Osteocyte (in vitro differentiated cells): ENCODE measurements at regions not wholly inside any gene's neighbourhood (a gene's known extent, or its start where the extent isn't known, plus 50 kb on each side); places are given as distances from the start of the nearest gene placed in this dataset.
A peak's percentile ranks its signal among the peaks of the same experiment; 100 is the strongest.

ENCODE experiments used
- DNase-seq: peaks from one replicate; pipeline ENCODE4 v3.0.0; 2021; ENCODE audit warnings: mixed read lengths; ENCODE audit not compliant: unreplicated experiment; ENCODE audit errors: extremely low spot score
- H3K27ac Mint-ChIP-seq: one replicate; pipeline ENCODE4 v1.8.0; 2021; ENCODE audit warnings: mild to moderate bottlenecking, mixed read lengths; ENCODE audit not compliant: unreplicated experiment
- H3K27me3 Mint-ChIP-seq: one replicate; pipeline ENCODE4 v1.8.0; 2021; ENCODE audit warnings: mixed read lengths; ENCODE audit not compliant: unreplicated experiment
- H3K36me3 Mint-ChIP-seq: one replicate; pipeline ENCODE4 v1.8.0; 2021; ENCODE audit warnings: mixed read lengths; ENCODE audit not compliant: unreplicated experiment
- H3K4me1 Mint-ChIP-seq: one replicate; pipeline ENCODE4 v1.8.0; 2021; ENCODE audit warnings: mixed read lengths; ENCODE audit not compliant: unreplicated experiment
- H3K4me3 Mint-ChIP-seq: one replicate; pipeline ENCODE4 v1.8.0; 2021; ENCODE audit warnings: mild to moderate bottlenecking, moderate library complexity, mixed read lengths; ENCODE audit not compliant: unreplicated experiment
- H3K9me3 Mint-ChIP-seq: one replicate; pipeline ENCODE4 v1.8.0; 2021; ENCODE audit warnings: mixed read lengths; ENCODE audit not compliant: unreplicated experiment
- TF ChIP-seq, protein P1 (sequence below): fragments of 200-600 bp; sonication (generic); IDR thresholded peaks from 2 replicates; pipeline ENCODE4 v1.5.0; 2021; ENCODE audit warnings: antibody characterized with exemption, mild to moderate bottlenecking, moderate library complexity

DNA sequence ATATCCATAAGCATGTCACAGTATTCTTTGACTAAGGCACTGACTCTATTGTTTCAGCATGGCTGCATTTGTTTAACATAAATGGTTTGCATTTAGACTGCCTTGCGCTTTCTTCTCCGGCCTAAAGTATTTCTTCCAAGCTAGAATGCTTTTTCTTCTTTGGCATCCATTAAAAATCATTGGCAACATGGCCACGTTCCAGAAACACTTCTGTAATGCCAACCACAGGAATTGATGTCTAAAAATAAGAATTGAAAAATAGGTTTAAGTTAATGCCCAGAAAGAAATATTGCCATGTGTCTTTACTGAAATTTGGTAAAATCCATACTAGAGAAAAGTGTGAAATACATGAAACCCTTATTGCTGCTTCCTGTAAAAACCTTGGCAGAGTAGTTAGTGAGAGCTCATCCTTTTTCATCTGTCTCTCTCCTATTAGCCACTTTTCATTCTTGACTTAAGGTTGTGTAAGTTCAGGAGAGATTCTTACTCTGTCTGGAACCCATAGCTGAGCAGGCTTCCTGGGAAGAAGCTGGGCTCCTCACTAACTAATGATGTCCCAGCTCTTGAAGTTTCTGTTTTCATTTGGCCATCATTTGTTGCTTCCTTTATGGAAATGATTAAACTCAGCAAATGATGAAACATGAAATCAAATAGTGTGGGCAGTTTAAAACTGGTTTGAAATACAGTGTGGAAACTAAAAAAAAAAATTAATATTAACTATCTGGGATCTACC lies 58.2 kb upstream of the RPS23 start:
- TF ChIP-seq, protein P1, sequence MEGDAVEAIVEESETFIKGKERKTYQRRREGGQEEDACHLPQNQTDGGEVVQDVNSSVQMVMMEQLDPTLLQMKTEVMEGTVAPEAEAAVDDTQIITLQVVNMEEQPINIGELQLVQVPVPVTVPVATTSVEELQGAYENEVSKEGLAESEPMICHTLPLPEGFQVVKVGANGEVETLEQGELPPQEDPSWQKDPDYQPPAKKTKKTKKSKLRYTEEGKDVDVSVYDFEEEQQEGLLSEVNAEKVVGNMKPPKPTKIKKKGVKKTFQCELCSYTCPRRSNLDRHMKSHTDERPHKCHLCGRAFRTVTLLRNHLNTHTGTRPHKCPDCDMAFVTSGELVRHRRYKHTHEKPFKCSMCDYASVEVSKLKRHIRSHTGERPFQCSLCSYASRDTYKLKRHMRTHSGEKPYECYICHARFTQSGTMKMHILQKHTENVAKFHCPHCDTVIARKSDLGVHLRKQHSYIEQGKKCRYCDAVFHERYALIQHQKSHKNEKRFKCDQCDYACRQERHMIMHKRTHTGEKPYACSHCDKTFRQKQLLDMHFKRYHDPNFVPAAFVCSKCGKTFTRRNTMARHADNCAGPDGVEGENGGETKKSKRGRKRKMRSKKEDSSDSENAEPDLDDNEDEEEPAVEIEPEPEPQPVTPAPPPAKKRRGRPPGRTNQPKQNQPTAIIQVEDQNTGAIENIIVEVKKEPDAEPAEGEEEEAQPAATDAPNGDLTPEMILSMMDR, result no peak
- Mint-ChIP-seq H3K4me1 (peaks cover 61% of the 10 kb centered on the region), H3K27ac (peak overlapping the region; percentile 73), H3K4me3 (no peak overlapping the region), H3K36me3 (no peaks in the 10 kb centered on the region), H3K27me3 (no peaks in the 10 kb centered on the region), H3K9me3 (no peaks in the 10 kb centered on the region)
- no peak for DNase-seq

DNA sequence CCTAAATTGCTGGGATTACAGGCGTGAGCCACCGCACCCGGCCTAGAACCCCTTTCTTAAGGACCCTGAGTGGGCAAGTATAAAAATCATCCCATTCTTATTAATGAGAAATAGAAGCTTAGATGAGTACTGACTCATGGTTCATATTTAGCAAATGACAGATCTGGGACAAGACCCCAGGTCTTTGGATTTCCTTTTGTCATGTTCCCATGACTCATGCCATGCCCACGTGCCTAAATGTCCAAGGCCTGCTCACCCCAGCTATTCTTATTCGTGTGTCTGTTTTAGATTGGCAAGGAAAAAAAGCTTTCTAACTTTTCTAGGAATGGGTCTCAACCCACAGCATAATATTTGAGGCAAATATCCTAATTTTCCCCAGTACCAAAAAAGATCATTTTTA lies 57.7 kb upstream of the RPS23 start:
- Mint-ChIP-seq H3K4me1 (peaks cover 62% of the 10 kb centered on the region), H3K27ac (peak overlapping the region; percentile 73), H3K9me3 (no peaks in the 10 kb centered on the region), H3K4me3 (no peak overlapping the region), H3K27me3 (no peaks in the 10 kb centered on the region), H3K36me3 (no peaks in the 10 kb centered on the region)
- TF ChIP-seq, protein P1, result no peak
- no peak for DNase-seq

DNA sequence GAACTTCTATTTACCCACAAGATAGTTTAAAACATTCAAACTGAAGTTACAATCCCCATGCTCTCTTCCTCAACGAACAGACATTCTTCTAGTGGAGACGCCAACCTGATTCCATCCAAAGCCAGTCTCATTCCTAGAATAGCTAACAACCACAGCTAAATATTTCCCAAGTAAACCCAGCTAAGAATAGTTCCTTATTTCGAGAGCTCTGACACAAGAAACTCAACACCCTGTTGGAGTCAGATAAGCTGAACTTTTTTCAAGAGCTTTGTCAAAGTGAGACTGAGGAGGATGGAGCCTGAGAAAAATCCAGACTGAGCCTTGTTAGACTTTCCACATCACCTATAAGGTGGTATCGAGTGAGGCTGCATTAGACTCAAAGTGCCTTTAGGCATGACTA lies 56.7 kb upstream of the RPS23 start:
- DNase-seq, result no peak
- peak overlapping the region; percentile 73 for H3K27ac Mint-ChIP-seq
- TF ChIP-seq, protein P1, result no peak
- H3K4me1 Mint-ChIP-seq, result peaks cover 56% of the 10 kb centered on the region
- H3K27me3 Mint-ChIP-seq, result no peaks in the 10 kb centered on the region
- no peaks in the 10 kb centered on the region for H3K36me3 Mint-ChIP-seq
- H3K4me3 Mint-ChIP-seq, result no peak overlapping the region
- H3K9me3 Mint-ChIP-seq, result no peaks in the 10 kb centered on the region

DNA sequence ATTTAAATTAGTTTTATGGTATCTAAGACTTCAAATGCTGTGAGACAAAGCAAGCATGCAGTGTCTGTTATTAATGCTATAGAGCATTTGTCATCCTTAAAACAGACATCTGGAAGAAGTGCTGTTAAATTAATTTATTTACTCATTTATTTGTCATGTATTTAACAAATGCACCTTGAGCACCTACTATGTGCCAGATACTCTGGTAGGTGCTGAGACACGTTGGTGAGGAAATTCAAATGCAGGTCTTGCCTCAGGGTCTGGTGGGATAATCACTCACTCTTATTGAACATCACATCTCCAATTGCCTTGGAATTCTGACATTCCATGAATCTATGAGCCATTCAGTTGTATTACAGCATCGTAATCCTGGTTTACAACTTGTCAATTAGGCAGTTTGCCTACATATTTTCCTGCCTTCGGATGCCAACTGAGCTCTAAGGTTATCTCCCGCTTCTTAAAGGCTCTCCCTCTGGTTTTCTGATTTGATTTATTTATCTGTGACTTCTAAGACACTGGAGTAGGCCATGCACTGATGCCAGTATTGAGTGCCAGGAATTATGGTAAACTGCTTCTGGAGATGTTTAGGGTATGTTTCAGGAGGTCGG lies 56.0 kb upstream of the RPS23 start:
- TF ChIP-seq, protein P1, result no peak
- H3K27ac Mint-ChIP-seq, result peak overlapping the region; percentile 73
- H3K27me3 Mint-ChIP-seq, result no peaks in the 10 kb centered on the region
- no peaks in the 10 kb centered on the region for H3K36me3 Mint-ChIP-seq
- peaks cover under 1% of the 10 kb centered on the region for H3K9me3 Mint-ChIP-seq
- H3K4me3 Mint-ChIP-seq, result no peak overlapping the region
- peaks cover 50% of the 10 kb centered on the region for H3K4me1 Mint-ChIP-seq
- no peak for DNase-seq

DNA sequence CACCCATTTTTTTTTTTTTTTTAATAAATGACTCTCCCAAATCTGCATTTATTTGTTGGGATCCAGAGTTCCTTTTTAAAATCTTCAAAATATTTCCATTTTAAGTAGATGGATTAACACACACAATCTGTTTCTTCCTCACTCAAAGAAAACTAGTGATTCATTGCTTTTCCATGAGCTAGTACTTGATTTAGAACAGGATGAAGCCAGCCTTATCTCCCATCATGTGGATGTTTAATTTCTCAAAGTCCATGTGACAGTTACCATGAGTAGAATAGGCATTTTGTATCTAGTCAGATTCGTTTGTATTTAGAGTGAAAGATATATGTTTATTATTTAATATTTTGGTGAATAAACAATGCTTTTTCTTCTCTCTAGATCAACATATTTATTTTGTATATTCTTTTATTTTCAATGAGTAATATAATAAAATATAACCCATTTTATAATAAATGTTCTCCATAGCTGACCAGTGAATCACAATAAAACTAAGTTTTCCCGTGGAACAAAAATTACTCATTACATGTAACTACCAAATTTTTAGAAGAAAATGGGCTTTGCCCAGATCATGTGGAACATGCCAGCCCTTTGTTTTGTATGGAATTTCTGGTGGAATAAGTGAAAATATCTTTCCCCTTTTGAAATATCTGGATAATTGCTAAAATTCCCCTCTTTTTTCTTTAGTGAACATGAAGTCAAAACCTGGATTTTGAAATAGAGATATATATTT lies 54.9 kb upstream of the RPS23 start:
- Mint-ChIP-seq H3K4me1 (peaks cover 44% of the 10 kb centered on the region), H3K27me3 (no peaks in the 10 kb centered on the region), H3K9me3 (peaks cover 11% of the 10 kb centered on the region), H3K4me3 (no peak overlapping the region), H3K36me3 (no peaks in the 10 kb centered on the region), H3K27ac (no peak overlapping the region)
- TF ChIP-seq, protein P1, result no peak
- DNase-seq, result no peak
